ENCODE measurements at regions not wholly inside any gene's neighbourhood (a gene's known extent, or its start where the extent isn't known, plus 50 kb on each side); places are given as distances from the start of the nearest gene placed in this dataset.

GRCh38 chr6:50124572-50124971, 74.8 kb upstream of the DEFB112 start:
- TF ChIP-seq CTCF (IDR thresholded peaks at IDR 0.05) (no peak), EP300 (IDR thresholded peaks at IDR 0.05; ENCODE audit: low read depth) (no peak)
